ENCODE measurements at regions not wholly inside any gene's neighbourhood (a gene's known extent, or its start where the extent isn't known, plus 50 kb on each side); places are given as distances from the start of the nearest gene placed in this dataset.
"Not testable (repeated sequence)": the region's sequence is repeated elsewhere in the genome, so short reads cannot be mapped to it uniquely, and the experiment has no call there.

DNA sequence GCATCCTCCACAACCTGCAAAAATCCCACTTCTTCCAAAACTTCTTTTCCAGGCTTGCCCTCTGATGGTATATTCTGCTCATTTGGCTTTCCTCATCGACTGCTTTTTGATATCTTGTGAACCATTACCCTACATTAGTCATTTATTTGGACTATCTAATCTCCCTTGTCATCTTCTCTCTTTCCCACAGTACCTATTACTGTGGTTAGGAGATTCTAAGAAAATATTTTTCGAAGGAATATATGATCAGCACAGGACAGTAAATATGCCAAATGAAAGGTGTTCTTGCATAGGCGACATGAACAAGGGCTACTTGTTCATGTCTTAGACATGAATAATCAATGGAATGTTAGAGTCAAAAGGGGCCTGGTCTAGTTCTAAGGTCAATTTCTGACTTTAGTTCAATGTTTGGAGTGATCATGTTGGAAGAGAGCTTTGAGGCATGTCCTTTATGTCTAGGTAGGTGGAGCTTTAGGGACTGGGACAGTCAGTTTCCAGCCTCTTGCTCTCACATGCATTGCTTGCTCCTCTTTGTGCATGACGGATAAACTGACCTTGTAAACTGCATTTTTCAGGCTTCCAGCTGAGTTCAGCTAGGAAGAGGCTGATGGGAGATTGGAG is 243.4 kb upstream of the RPS23 start:
- Mint-ChIP-seq H3K4me3 (no peak overlapping the region), H3K36me3 (ENCODE audit: low read depth) (no peaks in the 10 kb centered on the region), H3K27me3 (peaks cover 5% of the 10 kb centered on the region), H3K27ac (no peak overlapping the region), H3K9me3 (no peaks in the 10 kb centered on the region), H3K4me1 (ENCODE audit: low read depth) (peaks cover 7% of the 10 kb centered on the region)
- DNase-seq, result no peak

DNA sequence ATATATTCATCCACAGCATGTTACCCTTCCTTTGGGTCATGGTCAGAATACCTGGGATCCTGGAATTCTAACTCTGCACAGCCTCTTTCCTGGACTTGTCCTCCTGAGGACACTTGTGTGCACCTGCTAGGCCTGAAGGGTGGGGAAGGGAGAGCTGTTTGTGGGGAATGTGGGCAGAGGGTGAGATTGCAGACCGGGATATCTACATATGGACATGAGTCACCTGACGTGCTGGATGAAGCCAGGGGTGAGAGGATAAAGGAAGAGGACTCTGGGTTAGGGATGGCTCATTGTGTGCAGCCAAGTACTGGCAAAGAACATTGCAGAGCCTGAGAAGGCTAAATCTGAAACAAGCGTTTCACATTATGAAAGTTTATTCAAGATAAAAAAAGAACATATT is 241.4 kb upstream of the RPS23 start:
- Mint-ChIP-seq H3K4me1 (ENCODE audit: low read depth) (no peaks in the 10 kb centered on the region), H3K4me3 (no peak overlapping the region), H3K27ac (no peak overlapping the region)

DNA sequence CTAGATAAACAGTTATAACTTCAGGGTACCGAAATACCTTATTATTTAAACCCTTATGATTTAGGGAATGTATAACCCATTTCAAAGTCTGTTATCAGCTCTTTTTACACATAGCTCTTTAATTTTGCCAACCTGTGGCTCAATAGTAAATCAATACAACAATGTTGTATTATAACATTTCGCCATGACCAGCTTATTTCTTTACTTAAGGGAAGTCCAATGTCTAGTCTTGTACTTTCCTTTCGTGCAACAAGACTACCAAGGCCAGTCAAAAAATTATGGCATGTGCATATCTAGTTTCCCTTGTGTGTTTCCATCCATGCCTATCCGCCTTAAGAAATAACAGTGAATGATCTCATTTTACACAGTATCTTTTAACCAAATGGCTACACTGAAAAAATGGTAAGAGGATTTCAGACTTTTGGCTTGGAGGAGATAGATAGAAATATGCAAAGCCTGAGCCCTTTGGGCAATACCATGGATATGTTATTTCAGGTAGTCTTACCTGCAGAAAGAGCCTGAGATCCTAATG is 239.5 kb upstream of the RPS23 start:
- H3K9me3 Mint-ChIP-seq, result no peaks in the 10 kb centered on the region
- no peaks in the 10 kb centered on the region for H3K4me1 Mint-ChIP-seq (ENCODE audit: low read depth)
- no peak for DNase-seq
- no peak overlapping the region for H3K4me3 Mint-ChIP-seq
- no peak overlapping the region for H3K27ac Mint-ChIP-seq
- H3K27me3 Mint-ChIP-seq, result peaks cover 5% of the 10 kb centered on the region
- no peaks in the 10 kb centered on the region for H3K36me3 Mint-ChIP-seq (ENCODE audit: low read depth)

More for the DNA sequence above, 241.4 kb upstream of the RPS23 start:
- Mint-ChIP-seq H3K9me3 (no peaks in the 10 kb centered on the region), H3K36me3 (ENCODE audit: low read depth) (no peaks in the 10 kb centered on the region), H3K27me3 (peaks cover 5% of the 10 kb centered on the region)
- no peak for DNase-seq

DNA sequence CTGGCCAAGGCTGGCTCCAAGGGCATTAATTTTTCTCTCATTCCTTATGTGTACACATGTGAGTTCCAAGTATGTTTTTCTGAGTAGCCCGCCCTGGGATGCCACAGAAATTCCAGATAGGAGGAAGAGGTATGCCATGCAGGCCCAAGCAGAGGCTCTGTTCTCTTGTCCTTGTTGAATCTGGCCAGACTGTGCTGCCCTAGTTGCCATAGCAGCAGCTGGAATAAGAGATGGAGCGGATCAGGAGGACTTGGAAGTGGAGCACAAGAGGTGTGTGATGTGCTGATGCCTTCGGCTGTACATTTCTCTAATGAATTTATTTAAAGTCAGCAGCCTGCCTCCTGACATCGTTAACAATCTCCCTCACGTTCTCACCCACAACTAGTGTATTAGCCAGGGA is 235.6 kb upstream of the RPS23 start:
- no peaks in the 10 kb centered on the region for H3K9me3 Mint-ChIP-seq
- H3K4me3 Mint-ChIP-seq, result no peak overlapping the region
- H3K4me1 Mint-ChIP-seq (ENCODE audit: low read depth), result peaks cover 6% of the 10 kb centered on the region
- H3K27me3 Mint-ChIP-seq, result no peaks in the 10 kb centered on the region
- H3K36me3 Mint-ChIP-seq (ENCODE audit: low read depth), result no peaks in the 10 kb centered on the region
- DNase-seq, result no peak
- H3K27ac Mint-ChIP-seq, result no peak overlapping the region

DNA sequence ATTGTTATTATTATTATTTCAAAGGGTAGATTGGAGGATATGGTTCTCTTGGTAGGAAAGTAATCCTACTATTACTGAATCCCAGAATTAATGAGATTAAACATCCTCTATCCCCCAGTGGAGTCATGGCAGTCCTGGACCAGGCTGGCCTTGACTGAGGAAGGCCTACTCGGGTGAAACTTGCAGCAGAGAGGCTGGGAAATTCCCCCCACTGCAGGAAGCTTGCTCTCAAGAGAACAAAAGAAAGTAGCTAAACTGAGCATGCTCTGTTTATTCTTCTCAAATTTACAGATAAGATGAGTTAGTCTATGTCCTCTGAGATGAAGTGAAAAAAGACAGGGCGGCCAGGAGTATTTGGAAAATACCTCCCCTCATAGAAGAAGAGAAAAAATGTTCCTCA is 233.9 kb upstream of the RPS23 start:
- peaks cover 2% of the 10 kb centered on the region for H3K27me3 Mint-ChIP-seq
- DNase-seq, result no peak

DNA sequence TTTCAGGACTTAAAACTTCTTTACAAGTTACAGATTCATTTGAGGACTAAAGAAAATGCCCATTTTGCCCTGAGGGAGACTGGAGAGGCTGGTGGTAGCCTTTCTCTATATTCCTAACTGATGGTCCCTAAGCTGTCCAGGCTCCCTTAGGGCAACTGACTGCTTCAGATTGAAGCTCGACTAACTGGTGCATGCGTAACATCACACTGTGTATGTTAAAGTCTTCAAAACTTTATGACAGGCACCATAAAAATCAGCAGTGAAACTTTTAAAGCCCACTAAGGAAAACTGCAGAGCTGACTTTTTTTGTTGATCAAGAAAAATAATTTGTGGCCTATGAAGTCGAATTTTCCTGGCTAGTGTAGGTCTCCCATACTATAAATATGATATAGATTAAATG is 233.0 kb upstream of the RPS23 start:
- Mint-ChIP-seq H3K27me3 (peaks cover 6% of the 10 kb centered on the region), H3K27ac (no peak overlapping the region), H3K4me1 (ENCODE audit: low read depth) (peaks cover 6% of the 10 kb centered on the region), H3K9me3 (peaks cover 15% of the 10 kb centered on the region), H3K4me3 (no peak overlapping the region), H3K36me3 (ENCODE audit: low read depth) (no peaks in the 10 kb centered on the region)
- DNase-seq, result no peak

More for the DNA sequence above, 233.9 kb upstream of the RPS23 start:
- H3K27ac Mint-ChIP-seq, result no peak overlapping the region
- H3K4me1 Mint-ChIP-seq (ENCODE audit: low read depth), result peaks cover 6% of the 10 kb centered on the region
- peaks cover 9% of the 10 kb centered on the region for H3K9me3 Mint-ChIP-seq
- H3K4me3 Mint-ChIP-seq, result no peak overlapping the region
- H3K36me3 Mint-ChIP-seq (ENCODE audit: low read depth), result no peaks in the 10 kb centered on the region

DNA sequence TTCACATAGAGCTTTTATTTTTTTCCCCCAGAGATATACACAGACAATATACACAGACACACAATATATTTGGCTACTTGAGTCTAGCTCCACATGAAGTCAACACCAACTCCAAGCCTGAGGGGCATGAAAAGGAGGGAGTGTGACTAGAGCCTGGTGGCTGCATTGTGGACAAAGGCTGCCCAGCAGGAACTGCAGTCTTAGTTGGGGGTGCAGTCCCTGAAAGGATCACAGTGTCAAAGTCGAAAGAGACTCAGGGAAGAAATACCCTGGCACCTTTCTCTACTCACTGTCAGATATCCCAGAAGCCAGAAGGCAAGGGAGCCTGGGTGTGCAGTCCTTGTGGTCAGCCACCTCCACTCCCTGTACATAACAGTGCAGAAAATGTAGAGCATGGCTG is 231.6 kb upstream of the RPS23 start:
- Mint-ChIP-seq H3K36me3 (ENCODE audit: low read depth) (no peaks in the 10 kb centered on the region), H3K9me3 (peaks cover 15% of the 10 kb centered on the region), H3K4me3 (no peak overlapping the region), H3K4me1 (ENCODE audit: low read depth) (peaks cover 6% of the 10 kb centered on the region), H3K27me3 (peaks cover 6% of the 10 kb centered on the region), H3K27ac (no peak overlapping the region)
- DNase-seq, result no peak

DNA sequence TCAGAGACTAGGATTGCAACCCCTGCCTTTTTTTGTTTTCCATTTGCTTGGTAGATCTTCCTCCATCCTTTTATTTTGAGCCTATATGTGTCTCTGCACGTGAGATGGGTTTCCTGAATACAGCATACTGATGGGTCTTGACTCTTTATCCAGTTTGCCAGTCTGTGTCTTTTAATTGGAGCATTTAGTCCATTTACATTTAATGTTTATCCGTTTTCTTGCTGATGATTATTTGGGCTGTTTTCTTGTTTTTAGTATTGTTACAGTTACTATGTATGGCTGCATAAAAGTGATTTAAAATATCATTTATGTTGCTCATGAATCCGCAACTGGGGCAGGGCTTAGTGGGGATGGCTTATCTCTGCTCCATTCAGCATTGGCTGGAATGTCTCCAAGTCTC is 228.2 kb upstream of the RPS23 start:
- H3K27ac Mint-ChIP-seq; H3K27me3 Mint-ChIP-seq; H3K36me3 Mint-ChIP-seq (ENCODE audit: low read depth); DNase-seq; H3K4me3 Mint-ChIP-seq; H3K4me1 Mint-ChIP-seq (ENCODE audit: low read depth): not testable (repeated sequence)
- peaks cover 15% of the 10 kb centered on the region for H3K9me3 Mint-ChIP-seq

DNA sequence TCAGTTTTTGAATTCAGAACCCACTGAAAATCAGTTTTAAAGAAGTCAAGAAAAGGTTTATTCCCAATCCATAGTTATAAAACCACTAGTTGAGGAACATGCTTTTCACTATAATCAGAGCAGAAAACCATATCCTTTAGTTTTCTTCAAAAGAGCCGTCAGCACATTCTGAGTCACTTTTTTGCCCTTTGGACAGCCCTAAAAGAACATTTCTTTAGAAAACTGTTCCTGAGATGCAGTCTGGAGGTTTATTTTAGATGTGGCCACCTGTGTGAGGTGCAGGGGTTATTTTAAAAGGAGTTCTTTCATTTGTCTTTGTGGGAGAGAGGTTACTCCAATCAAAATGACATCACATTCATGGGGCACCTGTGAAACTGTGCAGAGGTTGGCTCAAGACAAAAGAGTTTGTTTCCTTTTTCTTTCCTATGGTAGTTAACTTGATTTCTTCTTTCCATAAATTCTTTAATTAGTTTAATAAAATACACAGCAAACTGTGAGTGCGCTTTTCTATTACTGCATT is 221.6 kb upstream of the RPS23 start:
- H3K9me3 Mint-ChIP-seq, result no peaks in the 10 kb centered on the region
- H3K36me3 Mint-ChIP-seq (ENCODE audit: low read depth), result no peaks in the 10 kb centered on the region
- no peak overlapping the region for H3K4me3 Mint-ChIP-seq
- no peak for DNase-seq
- H3K27ac Mint-ChIP-seq, result no peak overlapping the region
- peaks cover 2% of the 10 kb centered on the region for H3K4me1 Mint-ChIP-seq (ENCODE audit: low read depth)
- H3K27me3 Mint-ChIP-seq, result no peaks in the 10 kb centered on the region

DNA sequence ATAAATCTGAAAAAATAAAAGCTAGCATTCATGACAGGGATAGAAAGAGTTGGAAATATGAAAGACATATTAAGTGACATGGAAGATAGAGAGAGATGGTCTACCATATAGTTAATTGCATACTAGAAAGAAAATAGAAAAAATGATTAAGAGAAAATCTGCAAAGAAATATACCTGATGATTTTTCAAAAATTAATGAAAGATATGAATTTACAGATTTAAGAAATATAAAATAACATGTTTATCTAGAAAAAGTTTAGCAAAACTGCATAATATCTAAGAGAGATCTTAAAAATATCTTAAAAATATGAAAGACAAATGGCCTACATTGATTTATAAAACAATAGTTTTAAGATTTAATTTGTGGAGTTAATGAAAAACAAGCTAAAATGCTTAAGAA is 219.1 kb upstream of the RPS23 start:
- peaks cover 2% of the 10 kb centered on the region for H3K4me1 Mint-ChIP-seq (ENCODE audit: low read depth)
- H3K27me3 Mint-ChIP-seq, result no peaks in the 10 kb centered on the region
- no peak overlapping the region for H3K4me3 Mint-ChIP-seq
- H3K36me3 Mint-ChIP-seq (ENCODE audit: low read depth), result no peaks in the 10 kb centered on the region
- DNase-seq, result no peak
- no peaks in the 10 kb centered on the region for H3K9me3 Mint-ChIP-seq
- H3K27ac Mint-ChIP-seq, result no peak overlapping the region

DNA sequence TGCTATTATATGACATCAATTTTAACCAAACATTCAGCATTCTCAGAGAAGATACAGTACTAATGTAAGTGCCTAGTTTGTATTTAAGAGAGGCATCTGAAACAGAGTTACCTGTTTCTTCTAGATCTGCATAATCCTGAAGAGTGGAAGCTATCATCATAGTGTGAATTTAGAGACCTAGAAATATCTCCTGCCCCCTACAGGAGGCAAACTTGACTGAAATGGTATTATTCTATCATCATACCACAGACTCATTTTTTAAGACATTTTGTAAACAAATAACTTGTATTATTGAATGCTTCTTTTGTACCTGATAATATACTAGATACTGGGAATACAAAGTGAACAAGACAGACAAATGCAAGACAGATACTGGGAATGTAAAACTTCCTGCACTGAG is 216.8 kb upstream of the RPS23 start:
- no peak overlapping the region for H3K27ac Mint-ChIP-seq
- no peak overlapping the region for H3K4me3 Mint-ChIP-seq
- H3K4me1 Mint-ChIP-seq (ENCODE audit: low read depth), result peaks cover 2% of the 10 kb centered on the region
- no peaks in the 10 kb centered on the region for H3K27me3 Mint-ChIP-seq
- no peaks in the 10 kb centered on the region for H3K36me3 Mint-ChIP-seq (ENCODE audit: low read depth)
- DNase-seq, result no peak
- H3K9me3 Mint-ChIP-seq, result no peaks in the 10 kb centered on the region

DNA sequence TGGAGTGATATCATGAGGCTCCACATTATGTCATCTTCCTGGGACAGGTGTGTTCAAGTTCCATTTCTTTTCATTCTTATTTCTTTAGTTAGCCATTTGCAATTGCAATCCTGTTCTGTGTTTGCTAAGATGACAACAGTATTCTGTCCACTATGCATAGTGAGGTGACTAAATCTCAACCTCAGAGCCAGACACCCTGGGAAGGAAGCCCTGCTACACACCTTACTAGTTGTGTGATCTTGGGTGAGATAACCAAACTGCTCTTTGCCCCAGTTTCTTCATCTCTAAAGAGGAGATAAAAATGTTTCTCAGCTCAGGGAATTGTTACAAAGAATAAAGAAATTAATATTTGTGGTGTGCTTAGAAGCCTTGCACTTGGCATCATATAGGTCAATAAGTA is 215.1 kb upstream of the RPS23 start:
- Mint-ChIP-seq H3K4me1 (ENCODE audit: low read depth) (no peaks in the 10 kb centered on the region), H3K27ac (no peak overlapping the region), H3K36me3 (ENCODE audit: low read depth) (no peaks in the 10 kb centered on the region), H3K27me3 (no peaks in the 10 kb centered on the region), H3K4me3 (no peak overlapping the region), H3K9me3 (no peaks in the 10 kb centered on the region)
- no peak for DNase-seq

DNA sequence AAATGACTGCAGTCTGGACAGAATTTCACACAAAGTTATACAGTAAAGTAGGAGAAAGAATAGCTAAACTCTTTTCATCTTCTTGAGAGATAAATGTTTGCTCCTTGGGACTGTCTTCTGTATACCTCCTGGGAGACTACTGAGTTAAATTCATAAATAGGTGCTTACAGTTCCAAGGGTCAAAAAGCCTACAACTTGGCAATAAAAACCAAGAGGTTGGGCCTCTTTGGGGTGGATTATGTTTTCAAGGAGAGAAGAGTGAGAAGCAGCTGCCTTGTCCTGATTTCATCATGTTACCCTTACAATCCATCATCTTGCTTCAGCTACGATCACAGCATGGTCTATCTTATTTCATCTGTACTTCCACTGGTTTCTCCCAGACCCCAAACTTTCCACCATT is 213.2 kb upstream of the RPS23 start:
- no peak for DNase-seq
- H3K27ac Mint-ChIP-seq, result no peak overlapping the region
- no peaks in the 10 kb centered on the region for H3K36me3 Mint-ChIP-seq (ENCODE audit: low read depth)
- H3K9me3 Mint-ChIP-seq, result no peaks in the 10 kb centered on the region
- no peaks in the 10 kb centered on the region for H3K4me1 Mint-ChIP-seq (ENCODE audit: low read depth)
- no peak overlapping the region for H3K4me3 Mint-ChIP-seq
- H3K27me3 Mint-ChIP-seq, result no peaks in the 10 kb centered on the region

DNA sequence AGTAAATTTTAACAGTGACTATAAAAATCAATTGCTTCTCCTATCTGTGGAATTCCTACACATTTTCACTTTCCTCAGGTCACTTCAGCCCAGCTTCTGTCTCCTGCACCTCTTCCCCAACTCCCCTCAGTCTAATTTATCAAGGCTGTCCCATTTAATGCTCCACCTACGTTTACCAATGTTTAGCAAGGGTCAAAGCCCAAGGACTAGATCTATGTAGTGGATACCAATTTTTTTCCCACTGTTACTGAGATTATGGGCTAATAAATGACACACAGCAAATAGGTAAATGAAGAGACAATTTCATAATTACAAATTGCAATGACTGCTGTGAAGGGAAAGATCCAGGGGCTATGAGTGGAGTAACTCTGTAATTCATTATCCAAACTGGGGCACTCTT is 211.5 kb upstream of the RPS23 start:
- H3K9me3 Mint-ChIP-seq, result no peaks in the 10 kb centered on the region

DNA sequence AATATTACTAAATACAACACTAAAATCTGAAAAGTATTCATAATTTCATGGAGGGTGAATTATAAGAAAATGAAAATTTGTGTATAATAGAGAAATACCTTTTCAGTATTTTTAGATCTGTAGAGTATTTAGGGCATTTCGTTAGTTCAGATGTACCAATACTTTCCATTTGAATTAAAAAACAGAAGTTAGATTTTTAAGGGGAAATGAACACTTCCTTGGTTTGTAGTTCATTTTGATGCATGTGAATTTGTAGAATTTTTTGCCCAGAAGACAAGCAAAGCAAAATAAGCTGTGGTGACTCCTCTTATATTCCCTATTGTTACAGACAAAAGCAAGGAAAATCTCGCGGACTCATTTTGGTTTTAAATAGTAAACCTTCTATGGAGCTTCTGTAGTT is 209.0 kb upstream of the RPS23 start:
- no peak for DNase-seq
- Mint-ChIP-seq H3K27me3 (peaks cover 3% of the 10 kb centered on the region), H3K4me3 (no peak overlapping the region), H3K4me1 (ENCODE audit: low read depth) (no peaks in the 10 kb centered on the region), H3K27ac (no peak overlapping the region), H3K9me3 (no peaks in the 10 kb centered on the region), H3K36me3 (ENCODE audit: low read depth) (no peaks in the 10 kb centered on the region)

More for the DNA sequence above, 211.5 kb upstream of the RPS23 start:
- Mint-ChIP-seq H3K27me3 (no peaks in the 10 kb centered on the region), H3K4me3 (no peak overlapping the region), H3K27ac (no peak overlapping the region), H3K4me1 (ENCODE audit: low read depth) (no peaks in the 10 kb centered on the region), H3K36me3 (ENCODE audit: low read depth) (no peaks in the 10 kb centered on the region)
- no peak for DNase-seq

DNA sequence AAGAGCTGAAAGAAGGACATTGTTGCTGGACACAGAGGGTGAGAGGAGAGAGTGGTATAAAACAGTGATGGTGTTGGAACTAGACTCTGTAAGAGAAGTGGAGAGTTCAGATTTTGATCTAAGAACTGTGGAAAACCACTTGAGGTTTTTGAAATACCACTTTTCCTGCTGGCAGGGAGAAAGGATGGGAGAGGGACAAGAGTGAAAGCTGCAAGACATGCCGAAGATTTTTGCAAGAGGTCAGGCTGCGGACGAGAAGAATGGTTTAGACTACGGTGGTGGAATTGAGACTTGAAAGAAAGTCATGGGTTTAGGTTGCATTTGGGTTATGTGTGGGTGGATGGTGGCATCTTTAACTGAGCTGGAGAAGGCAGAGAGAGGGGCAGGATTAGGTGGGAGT is 202.2 kb upstream of the RPS23 start:
- Mint-ChIP-seq H3K27me3 (peaks cover 11% of the 10 kb centered on the region), H3K9me3 (no peaks in the 10 kb centered on the region), H3K27ac (no peak overlapping the region), H3K36me3 (ENCODE audit: low read depth) (no peaks in the 10 kb centered on the region), H3K4me3 (no peak overlapping the region), H3K4me1 (ENCODE audit: low read depth) (no peaks in the 10 kb centered on the region)
- DNase-seq, result no peak
